HEK293T (cell line): ENCODE measurements at regions not wholly inside any gene's neighbourhood (a gene's known extent, or its start where the extent isn't known, plus 50 kb on each side); places are given as distances from the start of the nearest gene placed in this dataset.

ENCODE experiments used
- CTCF ChIA-PET: fragments of 350-600 bp; formaldehyde crosslinking; extraction: SDS; loops from one replicate; lab custom pipeline; 2021; ENCODE audit warnings: antibody characterized with exemption, inconsistent platforms; lab: Yijun Ruan, JAX
- POLR2A ChIA-PET: fragments of 350-600 bp; formaldehyde crosslinking; extraction: SDS; loops from one replicate; lab custom pipeline; 2020; ENCODE audit warnings: antibody characterized with exemption, inconsistent platforms; lab: Yijun Ruan, JAX
- DNase-seq: peaks from one replicate; pipeline ENCODE4 v3.0.0; 2012; ENCODE audit warnings: mixed read lengths; ENCODE audit errors: extremely low spot score
- ARNT ChIP-seq: fragments of 450-650 bp; IDR thresholded peaks from 2 replicates; pipeline ENCODE4 v1.6.1; 2017; ENCODE audit warnings: mild to moderate bottlenecking
- BHLHE40 ChIP-seq: fragments of 450-650 bp; IDR thresholded peaks from 2 replicates; pipeline ENCODE4 v1.6.1; 2016; ENCODE audit warnings: mild to moderate bottlenecking, moderate library complexity, borderline replicate concordance
- CTBP1 ChIP-seq: fragments of 450-650 bp; IDR thresholded peaks from 2 replicates; pipeline ENCODE4 v1.6.1; 2016; ENCODE audit warnings: borderline replicate concordance
- ELF4 ChIP-seq: fragments of 450-650 bp; IDR thresholded peaks from 2 replicates; pipeline ENCODE4 v1.6.1; 2017; ENCODE audit warnings: antibody characterized with exemption
- FOXA1 ChIP-seq: fragments of 450-650 bp; IDR thresholded peaks from 2 replicates; pipeline ENCODE4 v1.6.1; 2016; ENCODE audit warnings: mild to moderate bottlenecking
- FOXK2 ChIP-seq: fragments of 450-650 bp; IDR thresholded peaks from 2 replicates; pipeline ENCODE4 v1.6.1; 2016; ENCODE audit warnings: mild to moderate bottlenecking
- FOXM1 ChIP-seq: fragments of 450-650 bp; IDR thresholded peaks from 2 replicates; pipeline ENCODE4 v1.6.1; 2017; ENCODE audit warnings: mild to moderate bottlenecking, borderline replicate concordance
- HDGF ChIP-seq: fragments of 450-650 bp; IDR thresholded peaks from 2 replicates; pipeline ENCODE4 v1.6.1; 2017; ENCODE audit warnings: antibody characterized with exemption, borderline replicate concordance
- L3MBTL2 ChIP-seq: fragments of 450-650 bp; conservative IDR thresholded peaks from 2 replicates; pipeline ENCODE4 v1.6.1; 2016; ENCODE audit warnings: mild to moderate bottlenecking
- LEF1 ChIP-seq: fragments of 450-650 bp; IDR thresholded peaks from 2 replicates; pipeline ENCODE4 v1.6.1; 2017; ENCODE audit warnings: mild to moderate bottlenecking, borderline replicate concordance
- NFRKB ChIP-seq: fragments of 450-650 bp; IDR thresholded peaks from 2 replicates; pipeline ENCODE4 v1.6.1; 2016; ENCODE audit warnings: mild to moderate bottlenecking, moderate library complexity
- SP1 ChIP-seq: fragments of 450-650 bp; IDR thresholded peaks from 2 replicates; pipeline ENCODE4 v1.6.1; 2017
- SUZ12 ChIP-seq: fragments of 450-650 bp; IDR thresholded peaks from 2 replicates; pipeline ENCODE4 v1.6.1; 2016; ENCODE audit warnings: mild to moderate bottlenecking
- TARDBP ChIP-seq: fragments of 450-650 bp; IDR thresholded peaks from 2 replicates; pipeline ENCODE4 v1.6.1; 2016
- ZNF384 ChIP-seq: fragments of 450-650 bp; IDR thresholded peaks from 2 replicates; pipeline ENCODE4 v1.6.1; 2016
- TF ChIP-seq, protein P1 (sequence below): fragments of 450-650 bp; IDR thresholded peaks from 2 replicates; pipeline ENCODE4 v1.6.1; 2016

GRCh38 chr14:87046960-87047359 lies 946.0 kb downstream of the GALC start:
- ChIA-PET CTCF (no interaction called here), POLR2A (no interaction called here)
- no peak for DNase-seq
- no peak for TF ChIP-seq NFRKB

DNA sequence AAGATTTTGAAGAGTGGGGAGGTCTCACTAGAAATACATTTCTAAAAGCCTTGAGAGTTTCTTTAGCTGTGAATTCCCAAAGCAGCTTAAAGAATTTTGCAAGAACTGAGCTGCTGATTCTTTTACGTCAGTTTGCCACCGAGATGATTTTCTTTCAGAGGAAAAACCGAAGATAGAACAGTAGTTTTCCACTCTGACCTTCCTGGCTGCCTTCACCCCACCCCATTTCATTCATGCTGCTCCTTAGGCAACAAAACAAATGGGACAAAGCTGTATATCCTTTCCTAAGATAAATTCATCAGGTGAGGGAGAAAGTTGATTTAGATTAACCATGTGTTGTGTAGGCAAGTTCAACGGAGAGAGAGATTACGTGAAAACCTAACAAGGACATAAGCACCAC lies 947.0 kb downstream of the GALC start:
- DNase-seq, result no peak
- no peak for TF ChIP-seq L3MBTL2
- no peak for TF ChIP-seq SP1
- no peak for TF ChIP-seq BHLHE40
- no peak for TF ChIP-seq NFRKB
- TF ChIP-seq, protein P1, sequence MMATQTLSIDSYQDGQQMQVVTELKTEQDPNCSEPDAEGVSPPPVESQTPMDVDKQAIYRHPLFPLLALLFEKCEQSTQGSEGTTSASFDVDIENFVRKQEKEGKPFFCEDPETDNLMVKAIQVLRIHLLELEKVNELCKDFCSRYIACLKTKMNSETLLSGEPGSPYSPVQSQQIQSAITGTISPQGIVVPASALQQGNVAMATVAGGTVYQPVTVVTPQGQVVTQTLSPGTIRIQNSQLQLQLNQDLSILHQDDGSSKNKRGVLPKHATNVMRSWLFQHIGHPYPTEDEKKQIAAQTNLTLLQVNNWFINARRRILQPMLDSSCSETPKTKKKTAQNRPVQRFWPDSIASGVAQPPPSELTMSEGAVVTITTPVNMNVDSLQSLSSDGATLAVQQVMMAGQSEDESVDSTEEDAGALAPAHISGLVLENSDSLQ, result no peak
- no peak for TF ChIP-seq FOXM1
- TF ChIP-seq ELF4, result no peak
- no peak for TF ChIP-seq HDGF
- no peak for TF ChIP-seq FOXK2
- no peak for TF ChIP-seq LEF1
- no peak for TF ChIP-seq FOXA1
- TF ChIP-seq ZNF384, result no peak
- TF ChIP-seq ARNT, result no peak
- ChIA-PET POLR2A (interaction anchor here (0.6 kb wide), 1 partner anchor 940 kb away, joined by 3 read pairs; no protein-coding TSS in a partner anchor), CTCF (no interaction called here)

GRCh38 chr14:87045246-87045645 lies 947.7 kb downstream of the GALC start:
- ChIA-PET POLR2A (interaction anchor here (0.6 kb wide), 1 partner anchor 941 kb away, joined by 3 read pairs; no protein-coding TSS in a partner anchor), CTCF (no interaction called here)
- DNase-seq, result no peak
- TF ChIP-seq LEF1 (no peak), TARDBP (no peak), BHLHE40 (no peak), SP1 (no peak), ARNT (no peak), SUZ12 (no peak), ZNF384 (no peak), HDGF (no peak), FOXK2 (no peak), L3MBTL2 (no peak), FOXA1 (no peak), ELF4 (no peak)

GRCh38 chr14:87044807-87045206 lies 948.2 kb downstream of the GALC start:
- no peak for DNase-seq
- CTCF ChIA-PET, result no interaction called here
- POLR2A ChIA-PET, result no interaction called here
- TF ChIP-seq SP1 (no peak), HDGF (no peak), BHLHE40 (no peak), FOXA1 (no peak), ZNF384 (no peak), FOXK2 (no peak), LEF1 (no peak), L3MBTL2 (no peak)
- TF ChIP-seq, protein P1, result no peak

- ChIA-PET CTCF (no interaction called here), POLR2A (no interaction called here)
These were observed 949.2 kb downstream of the GALC start for GRCh38 chr14:87043667-87044200.

DNA sequence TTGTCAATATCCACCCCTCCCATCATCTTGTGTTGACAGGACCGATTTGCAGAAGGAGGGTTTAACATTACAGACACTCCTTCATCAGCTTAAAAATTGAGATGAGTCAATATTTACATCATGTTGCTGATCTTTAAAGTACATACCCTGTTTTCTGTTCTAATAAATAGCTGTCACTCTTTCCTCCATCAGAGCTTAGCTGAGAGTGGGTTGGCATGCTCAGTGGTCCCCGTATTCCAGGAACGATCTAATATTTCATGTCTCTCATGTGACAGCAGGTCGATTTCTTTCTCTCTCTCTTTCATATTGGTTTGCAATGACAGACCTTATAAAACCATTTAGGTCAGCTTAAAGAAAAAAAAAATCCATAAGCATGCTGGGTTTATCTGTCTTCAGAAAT lies 950.6 kb downstream of the GALC start:
- POLR2A ChIA-PET, result no interaction called here
- TF ChIP-seq CTBP1 (no peak), FOXK2 (no peak), NFRKB (no peak), FOXM1 (no peak), SUZ12 (no peak), LEF1 (no peak), TARDBP (no peak), ELF4 (no peak), L3MBTL2 (no peak), FOXA1 (no peak), HDGF (no peak), SP1 (no peak)
- TF ChIP-seq, protein P1, result no peak
- CTCF ChIA-PET, result no interaction called here
- DNase-seq, result no peak

More at GRCh38 chr14:87043667-87044200, 949.2 kb downstream of the GALC start:
- no peak for DNase-seq
- TF ChIP-seq ZNF384 (no peak), FOXM1 (no peak), LEF1 (no peak), HDGF (no peak), CTBP1 (no peak), L3MBTL2 (no peak), ELF4 (no peak), NFRKB (no peak), ARNT (no peak), TARDBP (no peak), SP1 (no peak), SUZ12 (no peak), FOXK2 (no peak), BHLHE40 (no peak), FOXA1 (no peak)
- TF ChIP-seq, protein P1, result no peak
